IgD-negative memory B cell (primary cell): ENCODE measurements at regions not wholly inside any gene's neighbourhood (a gene's known extent, or its start where the extent isn't known, plus 50 kb on each side); places are given as distances from the start of the nearest gene placed in this dataset.
A peak's percentile ranks its signal among the peaks of the same experiment; 100 is the strongest.

ENCODE experiments used
- H3K27ac Mint-ChIP-seq, 3 donors: one replicate each; pipeline ENCODE4 v1.8.0; 2020 to 2022; ENCODE audit warnings: mild to moderate bottlenecking in 3 of 3, mixed read lengths in 3 of 3, moderate library complexity in 1 of 3
- H3K27me3 Mint-ChIP-seq: one replicate; pipeline ENCODE4 v1.8.0; 2021; ENCODE audit warnings: mixed read lengths
- H3K36me3 Mint-ChIP-seq: one replicate; pipeline ENCODE4 v1.8.0; 2020; ENCODE audit warnings: mild to moderate bottlenecking, mixed read lengths
- H3K4me1 Mint-ChIP-seq, 3 donors: one replicate each; pipeline ENCODE4 v1.8.0; 2020 to 2022; ENCODE audit warnings: mixed read lengths in 3 of 3, mild to moderate bottlenecking in 1 of 3
- H3K4me3 Mint-ChIP-seq, 4 donors: one replicate each; pipeline ENCODE4 v1.8.0; 2020 to 2022; ENCODE audit warnings: mild to moderate bottlenecking in 4 of 4, mixed read lengths in 4 of 4, moderate library complexity in 3 of 4
- H3K9me3 Mint-ChIP-seq, 3 donors: one replicate each; pipeline ENCODE4 v1.8.0; 2020 to 2021; ENCODE audit warnings: mixed read lengths in 3 of 3, mild to moderate bottlenecking in 1 of 3

GRCh38 chr3:188940573-188940932 lies 231.2 kb upstream of the TPRG1 start:
- no peak overlapping the region for H3K27ac Mint-ChIP-seq
- H3K4me1 Mint-ChIP-seq, result peaks cover 4 to 10% (median 6%) of the 10 kb centered on the region in 3 donors
- no peaks in the 10 kb centered on the region for H3K36me3 Mint-ChIP-seq
- peaks cover 0 to 3% (median 0%) of the 10 kb centered on the region in 3 donors for H3K9me3 Mint-ChIP-seq
- H3K4me3 Mint-ChIP-seq, result no peak overlapping the region
- H3K27me3 Mint-ChIP-seq, result no peaks in the 10 kb centered on the region

- Mint-ChIP-seq H3K4me3 (peak overlapping the region in 2 of 4 donors; percentile 19 to 53), H3K4me1 (peaks cover 4 to 10% (median 6%) of the 10 kb centered on the region in 3 donors), H3K9me3 (peaks cover 0 to 3% (median 0%) of the 10 kb centered on the region in 3 donors), H3K36me3 (no peaks in the 10 kb centered on the region), H3K27ac (peak overlapping the region in 1 of 3 donors; percentile 45), H3K27me3 (no peaks in the 10 kb centered on the region)
These were observed 230.7 kb upstream of the TPRG1 start for GRCh38 chr3:188941103-188941502.

- Mint-ChIP-seq H3K27me3 (peaks cover 4% of the 10 kb centered on the region), H3K4me3 (no peak overlapping the region), H3K27ac (no peak overlapping the region), H3K9me3 (peaks cover 0 to 3% (median 0%) of the 10 kb centered on the region in 3 donors), H3K4me1 (peaks cover 6 to 10% (median 6%) of the 10 kb centered on the region in 3 donors), H3K36me3 (no peaks in the 10 kb centered on the region)
These were observed 229.6 kb upstream of the TPRG1 start for GRCh38 chr3:188942191-188942590.

- peaks cover 0 to 3% (median 0%) of the 10 kb centered on the region in 3 donors for H3K9me3 Mint-ChIP-seq
- peaks cover 7 to 11% (median 8%) of the 10 kb centered on the region in 3 donors for H3K4me1 Mint-ChIP-seq
- H3K27me3 Mint-ChIP-seq, result peaks cover 4% of the 10 kb centered on the region
- no peaks in the 10 kb centered on the region for H3K36me3 Mint-ChIP-seq
- no peak overlapping the region for H3K27ac Mint-ChIP-seq
- no peak overlapping the region for H3K4me3 Mint-ChIP-seq
These were observed 228.2 kb upstream of the TPRG1 start for GRCh38 chr3:188943591-188943990.

GRCh38 chr3:188944108-188944507 lies 227.7 kb upstream of the TPRG1 start:
- Mint-ChIP-seq H3K27me3 (peaks cover 4% of the 10 kb centered on the region), H3K9me3 (peaks cover 0 to 3% (median 0%) of the 10 kb centered on the region in 3 donors), H3K36me3 (no peaks in the 10 kb centered on the region), H3K4me3 (no peak overlapping the region), H3K27ac (no peak overlapping the region), H3K4me1 (peaks cover 7 to 13% (median 11%) of the 10 kb centered on the region in 3 donors)

- Mint-ChIP-seq H3K9me3 (peaks cover 0 to 3% (median 0%) of the 10 kb centered on the region in 3 donors), H3K4me1 (peaks cover 4 to 9% (median 6%) of the 10 kb centered on the region in 3 donors), H3K27me3 (peaks cover 6% of the 10 kb centered on the region), H3K4me3 (peak overlapping the region in 2 of 4 donors; percentile 20 to 49), H3K36me3 (no peaks in the 10 kb centered on the region), H3K27ac (no peak overlapping the region)
These were observed 225.2 kb upstream of the TPRG1 start for GRCh38 chr3:188946351-188947240.

GRCh38 chr3:188947401-188948280 lies 224.1 kb upstream of the TPRG1 start:
- H3K4me3 Mint-ChIP-seq, result peak overlapping the region in 3 of 4 donors; percentile 13 to 72 (median 25)
- no peaks in the 10 kb centered on the region for H3K9me3 Mint-ChIP-seq
- peaks cover 3 to 9% (median 4%) of the 10 kb centered on the region in 3 donors for H3K4me1 Mint-ChIP-seq
- H3K27me3 Mint-ChIP-seq, result peaks cover 6% of the 10 kb centered on the region
- H3K27ac Mint-ChIP-seq, result no peak overlapping the region
- no peaks in the 10 kb centered on the region for H3K36me3 Mint-ChIP-seq

- peak overlapping the region in 2 of 4 donors; percentile 39 to 76 for H3K4me3 Mint-ChIP-seq
- no peaks in the 10 kb centered on the region for H3K9me3 Mint-ChIP-seq
- no peak overlapping the region for H3K27ac Mint-ChIP-seq
- H3K27me3 Mint-ChIP-seq, result peaks cover 6% of the 10 kb centered on the region
- peaks cover 3 to 9% (median 4%) of the 10 kb centered on the region in 3 donors for H3K4me1 Mint-ChIP-seq
- H3K36me3 Mint-ChIP-seq, result no peaks in the 10 kb centered on the region
These were observed 223.3 kb upstream of the TPRG1 start for GRCh38 chr3:188948281-188948996.

GRCh38 chr3:188948997-188949389 lies 222.8 kb upstream of the TPRG1 start:
- no peaks in the 10 kb centered on the region for H3K36me3 Mint-ChIP-seq

GRCh38 chr3:188949456-188949855 lies 222.3 kb upstream of the TPRG1 start:
- Mint-ChIP-seq H3K27ac (no peak overlapping the region), H3K36me3 (no peaks in the 10 kb centered on the region), H3K4me1 (peaks cover 3 to 9% (median 4%) of the 10 kb centered on the region in 3 donors), H3K9me3 (no peaks in the 10 kb centered on the region), H3K27me3 (peaks cover 6% of the 10 kb centered on the region), H3K4me3 (no peak overlapping the region)

More at GRCh38 chr3:188948997-188949389, 222.8 kb upstream of the TPRG1 start:
- peaks cover 3 to 9% (median 4%) of the 10 kb centered on the region in 3 donors for H3K4me1 Mint-ChIP-seq
- H3K9me3 Mint-ChIP-seq, result no peaks in the 10 kb centered on the region
- H3K4me3 Mint-ChIP-seq, result no peak overlapping the region
- H3K27ac Mint-ChIP-seq, result no peak overlapping the region
- peaks cover 6% of the 10 kb centered on the region for H3K27me3 Mint-ChIP-seq

GRCh38 chr3:188949996-188950395 lies 221.8 kb upstream of the TPRG1 start:
- Mint-ChIP-seq H3K36me3 (no peaks in the 10 kb centered on the region), H3K9me3 (no peaks in the 10 kb centered on the region), H3K4me1 (peaks cover 3 to 9% (median 6%) of the 10 kb centered on the region in 3 donors), H3K27me3 (peaks cover 6% of the 10 kb centered on the region), H3K27ac (no peak overlapping the region), H3K4me3 (no peak overlapping the region)

- Mint-ChIP-seq H3K4me3 (peak overlapping the region in 1 of 4 donors; percentile 41), H3K27ac (no peak overlapping the region), H3K36me3 (no peaks in the 10 kb centered on the region), H3K4me1 (peaks cover 3 to 9% (median 6%) of the 10 kb centered on the region in 3 donors), H3K9me3 (no peaks in the 10 kb centered on the region), H3K27me3 (peaks cover 6% of the 10 kb centered on the region)
These were observed 220.8 kb upstream of the TPRG1 start for GRCh38 chr3:188950832-188951489.

- H3K27ac Mint-ChIP-seq, result no peak overlapping the region
These were observed 220.0 kb upstream of the TPRG1 start for GRCh38 chr3:188951734-188952133.

More at GRCh38 chr3:188951734-188952133, 220.0 kb upstream of the TPRG1 start:
- Mint-ChIP-seq H3K4me3 (no peak overlapping the region), H3K36me3 (no peaks in the 10 kb centered on the region), H3K27me3 (peaks cover 3% of the 10 kb centered on the region), H3K4me1 (peaks cover 3 to 9% (median 4%) of the 10 kb centered on the region in 3 donors), H3K9me3 (no peaks in the 10 kb centered on the region)
